H9 (cell line): ENCODE measurements at regions not wholly inside any gene's neighbourhood (a gene's known extent, or its start where the extent isn't known, plus 50 kb on each side); places are given as distances from the start of the nearest gene placed in this dataset.

ENCODE experiments used
- DNase-seq: peaks from one replicate; pipeline ENCODE4 v3.0.0-alpha.2; 2017
- H2AFZ ChIP-seq: one replicate; pipeline ENCODE4 v1.6.1; 2013; ENCODE audit warnings: mild to moderate bottlenecking, low read length, control low read depth, moderate library complexity
- H2AK5ac ChIP-seq: 2 replicates; pipeline ENCODE4 v1.6.1; 2013; ENCODE audit warnings: low read length, control low read depth, mixed read lengths; ENCODE audit not compliant: insufficient read length
- H2BK120ac ChIP-seq: one replicate; pipeline ENCODE4 v1.6.1; 2013; ENCODE audit warnings: low read depth, mild to moderate bottlenecking, low read length, control low read depth, inconsistent platforms; ENCODE audit not compliant: poor library complexity, severe bottlenecking
- H2BK12ac ChIP-seq: 2 replicates; pipeline ENCODE4 v1.6.1; 2013; ENCODE audit warnings: low read length, control low read depth, mixed read lengths, low read depth; ENCODE audit not compliant: insufficient read length
- H2BK15ac ChIP-seq: 2 replicates; pipeline ENCODE4 v1.6.1; 2013; ENCODE audit warnings: low read depth, low read length, control low read depth
- H2BK20ac ChIP-seq: one replicate; pipeline ENCODE4 v1.6.1; 2013; ENCODE audit warnings: low read depth, mild to moderate bottlenecking, low read length, control low read depth, inconsistent platforms; ENCODE audit not compliant: poor library complexity, severe bottlenecking
- H2BK5ac ChIP-seq: 2 replicates; pipeline ENCODE4 v1.6.1; 2013; ENCODE audit warnings: low read length, control low read depth, mixed read lengths; ENCODE audit not compliant: insufficient read length
- H3K14ac ChIP-seq: 2 replicates; pipeline ENCODE4 v1.6.1; 2013; ENCODE audit warnings: low read length, control low read depth; ENCODE audit not compliant: insufficient read depth
- H3K18ac ChIP-seq: 2 replicates; pipeline ENCODE4 v1.6.1; 2013; ENCODE audit warnings: low read depth, mild to moderate bottlenecking, mixed read lengths, low read length, control low read depth; ENCODE audit not compliant: insufficient read length
- H3K23ac ChIP-seq: 2 replicates; pipeline ENCODE4 v1.6.1; 2013; ENCODE audit warnings: low read length, control low read depth, mixed read lengths, low read depth; ENCODE audit not compliant: insufficient read length
- H3K23me2 ChIP-seq: 2 replicates; pipeline ENCODE4 v1.6.1; 2013; ENCODE audit warnings: low read depth, mild to moderate bottlenecking, mixed read lengths, low read length, control low read depth; ENCODE audit not compliant: insufficient read length, poor library complexity, severe bottlenecking
- H3K27ac ChIP-seq: 2 replicates; pipeline ENCODE4 v1.5.1; 2013; ENCODE audit warnings: low read length, control low read depth, mixed read lengths, low read depth; ENCODE audit not compliant: insufficient read length
- H3K27me3 ChIP-seq: 2 replicates; pipeline ENCODE4 v1.6.1; 2013; ENCODE audit warnings: low read length, control low read depth, inconsistent platforms; ENCODE audit not compliant: insufficient read depth
- H3K4ac ChIP-seq: 2 replicates; pipeline ENCODE4 v1.6.1; 2013; ENCODE audit warnings: low read depth, mild to moderate bottlenecking, control low read depth, inconsistent platforms, low read length, moderate library complexity
- H3K4me1 ChIP-seq: 2 replicates; pipeline ENCODE4 v1.6.1; 2013; ENCODE audit warnings: low read length, control low read depth, inconsistent platforms; ENCODE audit not compliant: insufficient read depth
- H3K4me2 ChIP-seq: 2 replicates; pipeline ENCODE4 v1.6.1; 2013; ENCODE audit warnings: low read length, control low read depth, mixed read lengths; ENCODE audit not compliant: insufficient read length, insufficient read depth
- H3K56ac ChIP-seq: 2 replicates; pipeline ENCODE4 v1.6.1; 2013; ENCODE audit warnings: low read depth, mild to moderate bottlenecking, mixed read lengths, low read length, control low read depth; ENCODE audit not compliant: insufficient read length
- H3K79me1 ChIP-seq: 2 replicates; pipeline ENCODE4 v1.6.1; 2013; ENCODE audit warnings: low read depth, mild to moderate bottlenecking, moderate library complexity, low read length, control low read depth, inconsistent platforms; ENCODE audit not compliant: insufficient read depth, poor library complexity, severe bottlenecking
- H3K79me2 ChIP-seq: 2 replicates; pipeline ENCODE4 v1.6.1; 2013; ENCODE audit warnings: low read length, control low read depth, inconsistent platforms; ENCODE audit not compliant: insufficient read depth
- H3K9ac ChIP-seq: 2 replicates; pipeline ENCODE4 v1.6.1; 2013; ENCODE audit warnings: low read length, control low read depth, mixed read lengths; ENCODE audit not compliant: insufficient read length; ENCODE audit errors: extremely low read depth
- H3K9me3 ChIP-seq: one replicate; pipeline ENCODE4 v1.6.1; 2013; ENCODE audit warnings: low read depth, low read length, inconsistent platforms; ENCODE audit not compliant: control insufficient read depth
- H3T11ph ChIP-seq: one replicate; pipeline ENCODE4 v1.6.1; 2013; ENCODE audit warnings: mild to moderate bottlenecking, low read length, control low read depth, inconsistent platforms
- H4K20me1 ChIP-seq: one replicate; pipeline ENCODE4 v1.6.1; 2013; ENCODE audit not compliant: control insufficient read depth, insufficient read length, insufficient read depth
- H4K5ac ChIP-seq: 2 replicates; pipeline ENCODE4 v1.6.1; 2013; ENCODE audit warnings: low read depth, mild to moderate bottlenecking, mixed read lengths, low read length, control low read depth; ENCODE audit not compliant: insufficient read length
- H4K8ac ChIP-seq: replicated peaks from 2 replicates; pipeline ENCODE4 v1.6.1; 2013; ENCODE audit warnings: low read length, control low read depth, mixed read lengths, low read depth; ENCODE audit not compliant: insufficient read length
- H4K91ac ChIP-seq: 2 replicates; pipeline ENCODE4 v1.6.1; 2013; ENCODE audit warnings: low read depth, mild to moderate bottlenecking, moderate library complexity, mixed read lengths, low read length, control low read depth; ENCODE audit not compliant: insufficient read length
- H3K27ac Mint-ChIP-seq, 3 experiments: 2 replicates in 2 of 3; 3 replicates in 1 of 3; pipeline ENCODE4 v1.8.0; 2020 to 2021; ENCODE audit warnings: mixed read lengths in 3 of 3, mild to moderate bottlenecking in 1 of 3, moderate library complexity in 1 of 3
- H3K27me3 Mint-ChIP-seq: 2 replicates; pipeline ENCODE4 v1.8.0; 2021; ENCODE audit warnings: low read depth, mild to moderate bottlenecking, moderate library complexity, mixed read lengths
- H3K36me3 Mint-ChIP-seq, 3 experiments: 2 replicates in 2 of 3; 3 replicates in 1 of 3; pipeline ENCODE4 v1.8.0; 2020 to 2021; ENCODE audit warnings: low read depth in 3 of 3, mixed read lengths in 3 of 3; ENCODE audit not compliant: insufficient read depth in 1 of 3
- H3K4me1 Mint-ChIP-seq, 2 experiments: 2 replicates each; pipeline ENCODE4 v1.8.0; 2020; ENCODE audit warnings: mixed read lengths in 2 of 2
- H3K4me3 Mint-ChIP-seq, 2 experiments: 2 replicates in 1 of 2; 3 replicates in 1 of 2; pipeline ENCODE4 v1.8.0; 2020 to 2021; ENCODE audit warnings: mild to moderate bottlenecking in 2 of 2, mixed read lengths in 2 of 2, moderate library complexity in 1 of 2
- H3K9me3 Mint-ChIP-seq, 2 experiments: 2 replicates in 1 of 2; 3 replicates in 1 of 2; pipeline ENCODE4 v1.8.0; 2020; ENCODE audit warnings: mild to moderate bottlenecking in 2 of 2, mixed read lengths in 2 of 2, moderate library complexity in 1 of 2
- WGBS: extraction: QIAGEN DNeasy Blood & Tissue Kit; methylation state at CpG from one replicate; pipeline ENCODE4 v1.1.7; 2013; ENCODE audit warnings: missing lambda C conversion rate, low lambda C conversion rate, mixed read lengths; ENCODE audit not compliant: insufficient read length; ENCODE audit errors: extremely low coverage; 5-methylcytosine and 5-hydroxymethylcytosine counted together
- TF ChIP-seq, protein P1 (sequence below): fragments of 200-600 bp; sonication (generic); conservative IDR thresholded peaks from 3 replicates; pipeline ENCODE4 v1.8.0; 2021; ENCODE audit warnings: antibody characterized with exemption, mild to moderate bottlenecking

DNA sequence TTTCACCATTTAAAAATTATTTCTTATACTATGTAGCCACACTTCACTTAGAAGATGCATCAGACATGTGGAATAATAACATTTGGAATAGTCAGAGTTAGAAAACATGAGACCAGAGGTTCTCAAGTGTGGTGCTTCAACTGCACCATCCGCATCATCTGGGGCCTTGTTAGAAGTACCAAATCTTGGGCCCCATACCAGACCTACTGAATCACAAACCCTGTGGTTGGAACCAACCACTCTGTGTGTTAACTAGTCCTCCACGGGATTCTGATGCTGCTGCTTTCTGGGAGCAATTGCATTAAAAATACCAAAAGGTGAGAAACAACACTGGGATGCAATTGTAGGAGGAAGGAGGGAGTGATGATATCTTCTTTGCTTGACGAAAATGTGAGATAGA is 125.2 kb downstream of the GNAT3 start:
- no peaks in the 10 kb centered on the region for H3K27me3 ChIP-seq
- no peak overlapping the region for H3K23ac ChIP-seq
- no peak overlapping the region for H3K4me2 ChIP-seq
- no peaks in the 10 kb centered on the region for H3K23me2 ChIP-seq
- H2BK15ac ChIP-seq: no peak overlapping the region
- TF ChIP-seq, protein P1, sequence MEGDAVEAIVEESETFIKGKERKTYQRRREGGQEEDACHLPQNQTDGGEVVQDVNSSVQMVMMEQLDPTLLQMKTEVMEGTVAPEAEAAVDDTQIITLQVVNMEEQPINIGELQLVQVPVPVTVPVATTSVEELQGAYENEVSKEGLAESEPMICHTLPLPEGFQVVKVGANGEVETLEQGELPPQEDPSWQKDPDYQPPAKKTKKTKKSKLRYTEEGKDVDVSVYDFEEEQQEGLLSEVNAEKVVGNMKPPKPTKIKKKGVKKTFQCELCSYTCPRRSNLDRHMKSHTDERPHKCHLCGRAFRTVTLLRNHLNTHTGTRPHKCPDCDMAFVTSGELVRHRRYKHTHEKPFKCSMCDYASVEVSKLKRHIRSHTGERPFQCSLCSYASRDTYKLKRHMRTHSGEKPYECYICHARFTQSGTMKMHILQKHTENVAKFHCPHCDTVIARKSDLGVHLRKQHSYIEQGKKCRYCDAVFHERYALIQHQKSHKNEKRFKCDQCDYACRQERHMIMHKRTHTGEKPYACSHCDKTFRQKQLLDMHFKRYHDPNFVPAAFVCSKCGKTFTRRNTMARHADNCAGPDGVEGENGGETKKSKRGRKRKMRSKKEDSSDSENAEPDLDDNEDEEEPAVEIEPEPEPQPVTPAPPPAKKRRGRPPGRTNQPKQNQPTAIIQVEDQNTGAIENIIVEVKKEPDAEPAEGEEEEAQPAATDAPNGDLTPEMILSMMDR: no peak
- no peaks in the 10 kb centered on the region for H3K4me1 ChIP-seq
- no peak overlapping the region for H3K4ac ChIP-seq
- H4K91ac ChIP-seq: no peak overlapping the region
- H2BK20ac ChIP-seq: no peak overlapping the region
- no peaks in the 10 kb centered on the region for H3K79me1 ChIP-seq
- H2BK12ac ChIP-seq: no peak overlapping the region
- no peak overlapping the region for H3K9ac ChIP-seq
- H2AFZ ChIP-seq: peak overlapping the region; percentile 8
- H3K18ac ChIP-seq: no peak overlapping the region
- H2BK120ac ChIP-seq: no peak overlapping the region
- no peak for DNase-seq
- Mint-ChIP-seq H3K27ac (no peak overlapping the region; a peak in 1 of 7 replicates), H3K27me3 (no peaks in the 10 kb centered on the region), H3K9me3 (peaks cover 0 to 3% of the 10 kb centered on the region in 2 experiments; a peak in 2 of 5 replicates), H3K36me3 (peaks cover 0 to 3% (median 0%) of the 10 kb centered on the region in 3 experiments; a peak in 2 of 7 replicates), H3K4me1 (peaks cover 0 to 3% of the 10 kb centered on the region in 2 experiments; a peak in 1 of 4 replicates), H3K4me3 (no peak overlapping the region)
- no CpG with 5 or more reads among the region's 3 CpGs for WGBS
- no peak overlapping the region for H3K14ac ChIP-seq
- H4K8ac ChIP-seq: no peak overlapping the region
- no peak overlapping the region for H2AK5ac ChIP-seq
- H3K79me2 ChIP-seq: no peaks in the 10 kb centered on the region
- H3K27ac ChIP-seq: no peak overlapping the region
- H2BK5ac ChIP-seq: no peak overlapping the region
- H3T11ph ChIP-seq: no peak overlapping the region
- no peak overlapping the region for H3K56ac ChIP-seq
- no peak overlapping the region for H4K5ac ChIP-seq
- no peaks in the 10 kb centered on the region for H4K20me1 ChIP-seq
- no peaks in the 10 kb centered on the region for H3K9me3 ChIP-seq
